Transverse colon (tissue), 3 donors: ENCODE measurements at regions not wholly inside any gene's neighbourhood (a gene's known extent, or its start where the extent isn't known, plus 50 kb on each side); places are given as distances from the start of the nearest gene placed in this dataset.

Source experiments
- EP300 ChIP-seq: sonication (generic); formaldehyde crosslinking; IDR thresholded peaks from one replicate; pipeline ENCODE4 v1.6.1; 2017; ENCODE audit warnings: antibody characterized with exemption, low read depth
- POLR2A ChIP-seq: fragments of 450-650 bp; IDR thresholded peaks from one replicate; pipeline ENCODE4 v1.6.1; 2016; ENCODE audit warnings: antibody characterized with exemption, mild to moderate bottlenecking, moderate library complexity
- TF ChIP-seq, protein P1 (sequence below), 5 experiments: fragments of 200-600 bp in 3 of 5; fragments of 450-650 bp in 2 of 5; sonication (generic) in 3 of 5; IDR thresholded peaks; 1 replicate in 2 of 5; 2 replicates in 3 of 5; pipeline ENCODE4 v1.5.1; 2016 to 2017; ENCODE audit warnings: antibody characterized with exemption in 5 of 5, inconsistent platforms in 3 of 5, mild to moderate bottlenecking in 2 of 5, moderate library complexity in 1 of 5

DNA sequence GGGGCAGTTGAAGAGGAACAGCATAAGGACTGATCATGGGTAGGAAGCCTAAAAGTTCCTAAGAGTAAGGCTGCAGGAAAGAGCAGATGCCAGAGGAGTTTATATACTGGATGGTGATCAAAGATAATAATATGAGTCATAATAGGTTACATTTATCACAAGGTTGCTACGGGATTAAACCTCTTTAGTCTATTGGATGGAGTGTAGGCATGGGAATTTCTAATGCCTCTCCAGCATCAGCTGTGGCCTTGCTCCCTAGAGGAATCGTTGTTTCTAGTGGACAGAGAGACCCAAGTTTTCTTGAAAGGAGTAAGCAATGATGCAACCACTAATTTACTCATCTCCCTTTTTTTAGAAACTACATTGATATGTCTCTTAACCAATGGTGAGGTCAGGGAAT lies 213.4 kb downstream of the GPR37 start:
- no peak for TF ChIP-seq POLR2A
- TF ChIP-seq, protein P1, sequence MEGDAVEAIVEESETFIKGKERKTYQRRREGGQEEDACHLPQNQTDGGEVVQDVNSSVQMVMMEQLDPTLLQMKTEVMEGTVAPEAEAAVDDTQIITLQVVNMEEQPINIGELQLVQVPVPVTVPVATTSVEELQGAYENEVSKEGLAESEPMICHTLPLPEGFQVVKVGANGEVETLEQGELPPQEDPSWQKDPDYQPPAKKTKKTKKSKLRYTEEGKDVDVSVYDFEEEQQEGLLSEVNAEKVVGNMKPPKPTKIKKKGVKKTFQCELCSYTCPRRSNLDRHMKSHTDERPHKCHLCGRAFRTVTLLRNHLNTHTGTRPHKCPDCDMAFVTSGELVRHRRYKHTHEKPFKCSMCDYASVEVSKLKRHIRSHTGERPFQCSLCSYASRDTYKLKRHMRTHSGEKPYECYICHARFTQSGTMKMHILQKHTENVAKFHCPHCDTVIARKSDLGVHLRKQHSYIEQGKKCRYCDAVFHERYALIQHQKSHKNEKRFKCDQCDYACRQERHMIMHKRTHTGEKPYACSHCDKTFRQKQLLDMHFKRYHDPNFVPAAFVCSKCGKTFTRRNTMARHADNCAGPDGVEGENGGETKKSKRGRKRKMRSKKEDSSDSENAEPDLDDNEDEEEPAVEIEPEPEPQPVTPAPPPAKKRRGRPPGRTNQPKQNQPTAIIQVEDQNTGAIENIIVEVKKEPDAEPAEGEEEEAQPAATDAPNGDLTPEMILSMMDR (IDR thresholded peaks at IDR 0.05): no peak
- TF ChIP-seq EP300: no peak
